ENCODE measurements at regions not wholly inside any gene's neighbourhood (a gene's known extent, or its start where the extent isn't known, plus 50 kb on each side); places are given as distances from the start of the nearest gene placed in this dataset.
A peak's percentile ranks its signal among the peaks of the same experiment; 100 is the strongest.

GRCh38 chr1:112312879-112313278 lies 83.1 kb upstream of the CTTNBP2NL start:
- POLR2A ChIA-PET (ENCODE audit: partially characterized antibody) = no interaction called here
- no peaks in the 10 kb centered on the region for H3K36me3 ChIP-seq (ENCODE audit: insufficient read depth, low read length)
- no peaks in the 10 kb centered on the region for H3K9me3 ChIP-seq (ENCODE audit: control insufficient read depth in 1 of 2, low read length in 2 of 2)
- DNase-seq = no peak
- no peaks in the 10 kb centered on the region for H3K36me3 Mint-ChIP-seq
- H3K4me1 ChIP-seq (ENCODE audit: insufficient read depth, low read length) = no peaks in the 10 kb centered on the region
- intact Hi-C loops (cut with micrococcal nuclease) = no loop called here
- no peak overlapping the region for H3K27ac ChIP-seq (ENCODE audit: low read depth, low read length)
- H3K27me3 Mint-ChIP-seq = peaks cover 8 to 17% of the 10 kb centered on the region in 2 donors
- H3K27me3 ChIP-seq (ENCODE audit: insufficient read depth, low read length) = no peaks in the 10 kb centered on the region
- no peak overlapping the region for H3K4me3 Mint-ChIP-seq
- no peaks in the 10 kb centered on the region for H3K9me3 Mint-ChIP-seq
- CTCF ChIA-PET (ENCODE audit: partially characterized antibody) = no interaction called here
- H3K4me3 ChIP-seq (ENCODE audit: low read length in 2 of 2) = no peak overlapping the region
- no peaks in the 10 kb centered on the region for H3K4me1 Mint-ChIP-seq
- H3K27ac Mint-ChIP-seq = no peak overlapping the region

DNA sequence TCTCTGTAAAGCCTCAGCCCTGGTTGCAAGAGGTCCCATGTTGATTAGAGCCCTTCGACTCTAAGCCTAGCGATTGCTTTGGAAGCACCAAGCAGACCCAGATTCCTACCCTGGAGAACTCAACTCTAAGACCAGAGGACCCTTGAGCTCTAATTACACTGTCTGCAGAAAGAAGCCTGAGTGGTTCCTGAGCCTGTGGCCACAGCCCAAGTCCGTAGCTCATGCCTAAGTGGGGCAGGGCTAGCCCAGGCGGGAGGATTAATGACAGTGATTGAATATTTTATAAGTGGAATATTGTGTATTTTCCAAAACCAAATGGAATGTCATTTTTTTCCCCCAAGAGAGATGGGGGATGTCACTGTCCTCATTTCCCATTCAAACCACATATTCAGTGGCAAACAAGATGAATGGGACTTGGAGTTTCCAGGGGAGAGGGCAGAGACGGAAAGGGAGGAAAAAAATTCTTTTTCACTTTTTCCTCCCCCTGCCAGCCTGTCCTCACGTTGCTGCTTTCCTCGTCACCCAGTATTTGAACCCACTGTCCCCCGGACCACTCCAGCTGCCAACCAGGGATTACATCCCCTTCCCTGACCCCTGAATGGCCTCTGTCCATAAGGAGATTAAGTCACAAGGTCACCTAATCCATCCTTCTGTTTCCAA lies 79.6 kb upstream of the CTTNBP2NL start:
- no peak overlapping the region for H3K4me3 Mint-ChIP-seq
- no peak for DNase-seq
- Histone ChIP-seq H3K9me3 (ENCODE audit: control insufficient read depth in 1 of 2, low read length in 2 of 2) (no peaks in the 10 kb centered on the region), H3K27ac (ENCODE audit: low read depth, low read length) (no peak overlapping the region), H3K4me3 (ENCODE audit: low read length in 2 of 2) (no peak overlapping the region), H3K27me3 (ENCODE audit: insufficient read depth, low read length) (no peaks in the 10 kb centered on the region), H3K4me1 (ENCODE audit: insufficient read depth, low read length) (no peaks in the 10 kb centered on the region), H3K36me3 (ENCODE audit: insufficient read depth, low read length) (no peaks in the 10 kb centered on the region)
- ChIA-PET POLR2A (ENCODE audit: partially characterized antibody) (no interaction called here), CTCF (ENCODE audit: partially characterized antibody) (no interaction called here)
- no peak overlapping the region for H3K27ac Mint-ChIP-seq
- intact Hi-C loops (cut with micrococcal nuclease) = no loop called here
- peaks cover 0 to 3% (median 1%) of the 10 kb centered on the region in 4 donors for H3K4me1 Mint-ChIP-seq
- no peaks in the 10 kb centered on the region for H3K36me3 Mint-ChIP-seq
- no peaks in the 10 kb centered on the region for H3K9me3 Mint-ChIP-seq
- peaks cover 7 to 11% of the 10 kb centered on the region in 2 donors for H3K27me3 Mint-ChIP-seq

- Histone ChIP-seq H3K9me3 (ENCODE audit: control insufficient read depth in 1 of 2, low read length in 2 of 2) (no peaks in the 10 kb centered on the region), H3K27ac (ENCODE audit: low read depth, low read length) (no peak overlapping the region), H3K27me3 (ENCODE audit: insufficient read depth, low read length) (no peaks in the 10 kb centered on the region), H3K4me3 (ENCODE audit: low read length in 2 of 2) (no peak overlapping the region), H3K36me3 (ENCODE audit: insufficient read depth, low read length) (no peaks in the 10 kb centered on the region), H3K4me1 (ENCODE audit: insufficient read depth, low read length) (no peaks in the 10 kb centered on the region)
- Mint-ChIP-seq H3K27me3 (peaks cover 7 to 10% of the 10 kb centered on the region in 2 donors), H3K27ac (no peak overlapping the region), H3K4me3 (no peak overlapping the region), H3K36me3 (no peaks in the 10 kb centered on the region), H3K9me3 (no peaks in the 10 kb centered on the region), H3K4me1 (peaks cover 0 to 3% (median 1%) of the 10 kb centered on the region in 4 donors)
- POLR2A ChIA-PET (ENCODE audit: partially characterized antibody) = no interaction called here
- CTCF ChIA-PET (ENCODE audit: partially characterized antibody) = interaction anchor here (1.2 kb wide), 1 partner anchor 9 kb away, joined by 3 read pairs; no protein-coding TSS in a partner anchor
- DNase-seq = no peak
- intact Hi-C loops (cut with micrococcal nuclease) = no loop called here
Measured at GRCh38 chr1:112317140-112317539, 78.9 kb upstream of the CTTNBP2NL start.

DNA sequence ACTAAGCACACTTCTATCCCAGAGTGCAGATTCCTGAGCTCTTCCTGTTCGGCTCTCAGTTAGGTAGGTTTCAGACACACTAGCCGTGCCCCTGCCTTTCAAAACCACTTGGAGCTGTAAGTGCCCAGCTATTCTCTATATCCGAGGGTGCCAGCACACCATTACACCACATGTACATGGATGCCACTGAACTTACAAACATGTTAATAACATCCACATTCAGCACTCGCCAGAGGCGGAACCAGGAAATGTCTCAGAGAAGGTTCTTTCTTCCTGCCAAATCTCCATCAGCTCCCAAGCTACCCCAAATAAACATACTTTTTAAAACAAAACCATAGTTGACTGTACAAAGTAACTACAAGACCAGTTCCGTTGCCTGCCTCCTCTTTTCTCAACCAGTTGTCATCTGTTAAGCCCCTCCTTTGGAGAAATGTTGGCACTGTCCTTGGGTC lies 78.4 kb upstream of the CTTNBP2NL start:
- Histone ChIP-seq H3K9me3 (ENCODE audit: control insufficient read depth in 1 of 2, low read length in 2 of 2) (no peaks in the 10 kb centered on the region), H3K27me3 (ENCODE audit: insufficient read depth, low read length) (no peaks in the 10 kb centered on the region), H3K4me3 (ENCODE audit: low read length in 2 of 2) (no peak overlapping the region), H3K27ac (ENCODE audit: low read depth, low read length) (no peak overlapping the region), H3K36me3 (ENCODE audit: insufficient read depth, low read length) (no peaks in the 10 kb centered on the region), H3K4me1 (ENCODE audit: insufficient read depth, low read length) (no peaks in the 10 kb centered on the region)
- Mint-ChIP-seq H3K9me3 (no peaks in the 10 kb centered on the region), H3K27ac (no peak overlapping the region), H3K4me3 (no peak overlapping the region), H3K27me3 (peaks cover 7 to 11% of the 10 kb centered on the region in 2 donors), H3K36me3 (no peaks in the 10 kb centered on the region), H3K4me1 (peaks cover 0 to 3% (median 1%) of the 10 kb centered on the region in 4 donors)
- intact Hi-C loops (cut with micrococcal nuclease) = no loop called here
- ChIA-PET POLR2A (ENCODE audit: partially characterized antibody) (no interaction called here), CTCF (ENCODE audit: partially characterized antibody) (interaction anchor here (1.2 kb wide), 1 partner anchor 9 kb away, joined by 3 read pairs; no protein-coding TSS in a partner anchor)
- no peak for DNase-seq

DNA sequence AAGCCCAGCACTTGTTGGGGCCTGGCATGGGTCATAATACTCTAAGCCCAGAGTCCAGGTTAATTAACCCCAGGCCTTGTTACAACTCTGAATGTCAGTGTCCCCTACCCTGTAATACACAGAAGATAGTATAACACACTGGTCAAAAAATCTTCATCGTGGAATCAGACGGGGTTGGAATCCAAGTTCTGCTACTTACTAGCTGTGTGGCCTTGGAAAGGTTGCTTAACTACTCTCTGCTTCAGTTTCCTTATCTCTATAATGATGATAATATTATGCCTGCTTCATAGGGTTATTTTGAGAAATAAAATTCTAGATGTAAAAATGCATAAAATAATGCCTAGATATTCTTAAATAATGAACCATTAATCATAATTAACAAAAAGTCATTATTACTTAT lies 77.8 kb upstream of the CTTNBP2NL start:
- H3K27ac ChIP-seq (ENCODE audit: low read depth, low read length) = no peak overlapping the region
- H3K27ac Mint-ChIP-seq = no peak overlapping the region
- H3K9me3 Mint-ChIP-seq = no peaks in the 10 kb centered on the region
- H3K4me3 Mint-ChIP-seq = no peak overlapping the region
- no peaks in the 10 kb centered on the region for H3K4me1 ChIP-seq (ENCODE audit: insufficient read depth, low read length)
- H3K27me3 ChIP-seq (ENCODE audit: insufficient read depth, low read length) = no peaks in the 10 kb centered on the region
- intact Hi-C loops (cut with micrococcal nuclease) = no loop called here
- peaks cover 0 to 3% (median 1%) of the 10 kb centered on the region in 4 donors for H3K4me1 Mint-ChIP-seq
- H3K4me3 ChIP-seq (ENCODE audit: low read length in 2 of 2) = no peak overlapping the region
- no peaks in the 10 kb centered on the region for H3K9me3 ChIP-seq (ENCODE audit: control insufficient read depth in 1 of 2, low read length in 2 of 2)
- no peaks in the 10 kb centered on the region for H3K36me3 Mint-ChIP-seq
- ChIA-PET POLR2A (ENCODE audit: partially characterized antibody) (no interaction called here), CTCF (ENCODE audit: partially characterized antibody) (no interaction called here)
- H3K27me3 Mint-ChIP-seq = peaks cover 11 to 14% of the 10 kb centered on the region in 2 donors
- no peaks in the 10 kb centered on the region for H3K36me3 ChIP-seq (ENCODE audit: insufficient read depth, low read length)
- no peak for DNase-seq

DNA sequence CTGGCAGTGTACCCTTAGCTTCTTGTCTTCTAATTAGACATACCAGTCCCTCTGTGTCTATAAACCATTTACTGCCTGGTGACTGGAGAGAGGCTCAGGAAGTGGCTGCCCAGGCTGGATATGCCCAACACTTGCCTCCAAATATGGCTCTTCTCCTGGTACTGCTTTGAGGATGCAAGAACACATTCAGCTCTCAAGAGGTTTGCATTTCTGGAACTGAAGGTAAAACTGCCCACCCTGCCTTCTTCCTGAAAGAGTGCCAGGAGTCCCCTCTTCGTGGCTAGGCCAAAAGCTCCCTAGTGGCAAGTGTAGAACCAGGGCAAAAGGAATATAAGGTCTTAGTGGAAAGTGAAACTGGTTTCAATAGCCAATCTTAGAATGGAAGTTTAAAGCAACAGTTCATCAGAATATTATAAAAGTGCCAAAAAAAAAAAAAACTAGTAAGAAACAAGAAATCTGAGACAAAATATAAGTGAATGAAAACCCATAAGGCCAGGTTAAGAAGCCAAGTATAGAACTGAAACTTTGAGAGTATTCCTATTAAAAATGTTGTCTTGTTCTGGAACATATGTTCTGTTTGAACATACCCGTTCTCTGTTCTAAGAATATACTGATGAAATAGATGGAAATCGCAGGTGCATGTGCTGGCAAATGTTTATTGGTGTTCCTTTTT lies 77.2 kb upstream of the CTTNBP2NL start:
- no peak overlapping the region for H3K4me3 ChIP-seq (ENCODE audit: low read length in 2 of 2)
- no peak for DNase-seq
- Mint-ChIP-seq H3K27me3 (peaks cover 11 to 14% of the 10 kb centered on the region in 2 donors), H3K4me3 (no peak overlapping the region), H3K36me3 (no peaks in the 10 kb centered on the region), H3K9me3 (no peaks in the 10 kb centered on the region), H3K27ac (peak overlapping the region in 1 of 7 donors; percentile 13), H3K4me1 (peaks cover 0 to 3% (median 1%) of the 10 kb centered on the region in 4 donors)
- ChIA-PET CTCF (ENCODE audit: partially characterized antibody) (no interaction called here), POLR2A (ENCODE audit: partially characterized antibody) (no interaction called here)
- no peak overlapping the region for H3K27ac ChIP-seq (ENCODE audit: low read depth, low read length)
- no peaks in the 10 kb centered on the region for H3K27me3 ChIP-seq (ENCODE audit: insufficient read depth, low read length)
- H3K4me1 ChIP-seq (ENCODE audit: insufficient read depth, low read length) = no peaks in the 10 kb centered on the region
- H3K36me3 ChIP-seq (ENCODE audit: insufficient read depth, low read length) = no peaks in the 10 kb centered on the region
- H3K9me3 ChIP-seq (ENCODE audit: control insufficient read depth in 1 of 2, low read length in 2 of 2) = no peaks in the 10 kb centered on the region
- intact Hi-C loops (cut with micrococcal nuclease) = no loop called here

DNA sequence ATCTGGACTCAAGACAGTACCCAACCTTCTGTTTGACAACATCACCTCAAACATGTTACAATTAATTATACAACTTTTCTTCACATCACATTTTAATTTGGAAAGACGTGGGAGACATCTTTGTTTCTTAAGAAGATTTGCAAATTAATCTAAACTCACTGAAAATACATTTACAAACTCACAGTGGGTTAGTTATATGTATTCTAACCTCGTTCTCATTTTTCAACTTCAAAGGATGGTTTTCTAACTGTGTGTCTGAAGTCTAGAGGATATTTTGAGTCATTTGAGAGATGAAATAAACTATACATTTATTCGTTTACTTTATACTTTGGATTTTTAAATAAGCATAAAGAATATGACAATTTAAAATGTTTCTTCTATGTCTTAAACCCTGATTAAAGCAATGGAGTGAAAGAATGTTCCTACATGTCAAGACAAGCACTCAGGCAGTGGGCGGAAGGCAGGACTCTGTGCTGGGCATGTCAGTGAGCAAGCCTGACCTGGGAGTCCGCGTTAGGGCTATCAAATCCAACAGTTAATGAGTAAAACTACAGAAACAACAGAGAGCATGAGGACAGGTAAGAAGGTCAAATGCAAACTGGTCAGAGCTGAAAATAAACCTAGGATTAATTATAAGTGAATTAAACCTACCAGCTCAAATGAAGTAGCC lies 76.5 kb upstream of the CTTNBP2NL start:
- Mint-ChIP-seq H3K36me3 (no peaks in the 10 kb centered on the region), H3K27me3 (peaks cover 11 to 14% of the 10 kb centered on the region in 2 donors), H3K9me3 (peaks cover 0 to 1% (median 0%) of the 10 kb centered on the region in 8 donors), H3K4me1 (peaks cover 0 to 3% (median 1%) of the 10 kb centered on the region in 4 donors), H3K4me3 (no peak overlapping the region), H3K27ac (no peak overlapping the region)
- Histone ChIP-seq H3K4me1 (ENCODE audit: insufficient read depth, low read length) (no peaks in the 10 kb centered on the region), H3K9me3 (ENCODE audit: control insufficient read depth in 1 of 2, low read length in 2 of 2) (no peaks in the 10 kb centered on the region), H3K27ac (ENCODE audit: low read depth, low read length) (no peak overlapping the region), H3K4me3 (ENCODE audit: low read length in 2 of 2) (no peak overlapping the region), H3K27me3 (ENCODE audit: insufficient read depth, low read length) (no peaks in the 10 kb centered on the region), H3K36me3 (ENCODE audit: insufficient read depth, low read length) (no peaks in the 10 kb centered on the region)
- no peak for DNase-seq
- intact Hi-C loops (cut with micrococcal nuclease) = no loop called here
- ChIA-PET POLR2A (ENCODE audit: partially characterized antibody) (no interaction called here), CTCF (ENCODE audit: partially characterized antibody) (no interaction called here)
